ENCODE measurements at regions not wholly inside any gene's neighbourhood (a gene's known extent, or its start where the extent isn't known, plus 50 kb on each side); places are given as distances from the start of the nearest gene placed in this dataset.

GRCh38 chr10:27449571-27449970, 54.5 kb upstream of the RAB18 start:
- WGBS, result 66% methylated on average over 4 of the region's 4 CpGs
- Histone ChIP-seq H3K27me3 (ENCODE audit: control insufficient read depth in 4 of 4, insufficient read depth in 4 of 4, low read length in 3 of 4) (no peaks in the 10 kb centered on the region), H3K4me1 (ENCODE audit: control insufficient read depth in 4 of 4, insufficient read depth in 4 of 4, low read length in 3 of 4) (no peaks in the 10 kb centered on the region), H3K27ac (ENCODE audit: low read depth in 1 of 2, low read length in 2 of 2) (no peak overlapping the region), H3K4me3 (ENCODE audit: low read depth in 1 of 3, low read length in 3 of 3) (no peak overlapping the region), H3K9me3 (ENCODE audit: control insufficient read depth in 4 of 4, low read length in 3 of 4) (no peaks in the 10 kb centered on the region), H3K9ac (ENCODE audit: low read depth in 1 of 2, low read length in 2 of 2) (no peak overlapping the region), H3K36me3 (ENCODE audit: control insufficient read depth in 4 of 4, insufficient read depth in 3 of 4, low read depth in 1 of 4, low read length in 3 of 4) (no peaks in the 10 kb centered on the region)
- DNase-seq (ENCODE audit: low spot score), result no peak
- TF ChIP-seq TAF1 (conservative IDR thresholded peaks at IDR 0.05) (no peak), MAX (IDR thresholded peaks at IDR 0.05) (no peak), EGR1 (IDR thresholded peaks at IDR 0.05; ENCODE audit: low read depth in 2 of 2) (no peak), FOXA1 (IDR thresholded peaks at IDR 0.05) (no peak), ZBTB33 (IDR thresholded peaks at IDR 0.05) (no peak), RAD21 (IDR thresholded peaks at IDR 0.05) (no peak), SP1 (IDR thresholded peaks at IDR 0.05) (no peak), GABPA (IDR thresholded peaks at IDR 0.05 in 1 of 2, conservative IDR thresholded peaks at IDR 0.05 in 1 of 2) (no peak), CTCF (IDR thresholded peaks at IDR 0.05; ENCODE audit: low read depth, low read length, missing input control) (no peak), JUND (IDR thresholded peaks at IDR 0.05) (no peak), NR2F2 (IDR thresholded peaks at IDR 0.05) (no peak), REST (IDR thresholded peaks at IDR 0.05) (no peak), RXRA (IDR thresholded peaks at IDR 0.05) (no peak)

GRCh38 chr10:27448921-27449320, 55.2 kb upstream of the RAB18 start:
- Histone ChIP-seq H3K36me3 (ENCODE audit: control insufficient read depth in 4 of 4, insufficient read depth in 3 of 4, low read depth in 1 of 4, low read length in 3 of 4) (no peaks in the 10 kb centered on the region), H3K27me3 (ENCODE audit: control insufficient read depth in 4 of 4, insufficient read depth in 4 of 4, low read length in 3 of 4) (no peaks in the 10 kb centered on the region), H3K9ac (ENCODE audit: low read depth in 1 of 2, low read length in 2 of 2) (no peak overlapping the region), H3K4me1 (ENCODE audit: control insufficient read depth in 4 of 4, insufficient read depth in 4 of 4, low read length in 3 of 4) (no peaks in the 10 kb centered on the region), H3K9me3 (ENCODE audit: control insufficient read depth in 4 of 4, low read length in 3 of 4) (no peaks in the 10 kb centered on the region), H3K4me3 (ENCODE audit: low read depth in 1 of 3, low read length in 3 of 3) (no peak overlapping the region), H3K27ac (ENCODE audit: low read depth in 1 of 2, low read length in 2 of 2) (no peak overlapping the region)
- DNase-seq (ENCODE audit: low spot score), result no peak
- TF ChIP-seq RAD21 (IDR thresholded peaks at IDR 0.05) (no peak), TAF1 (conservative IDR thresholded peaks at IDR 0.05) (no peak), CTCF (IDR thresholded peaks at IDR 0.05; ENCODE audit: low read depth, low read length, missing input control) (no peak), NR2F2 (IDR thresholded peaks at IDR 0.05) (no peak), SP1 (IDR thresholded peaks at IDR 0.05) (no peak), FOXA2 (IDR thresholded peaks at IDR 0.05) (no peak), MAX (IDR thresholded peaks at IDR 0.05) (no peak), ATF3 (IDR thresholded peaks at IDR 0.05) (no peak), GABPA (IDR thresholded peaks at IDR 0.05 in 1 of 2, conservative IDR thresholded peaks at IDR 0.05 in 1 of 2) (no peak), EGR1 (IDR thresholded peaks at IDR 0.05; ENCODE audit: low read depth in 2 of 2) (no peak)
- 81% methylated on average over 2 of the region's 2 CpGs for WGBS

Measured in liver (tissue), 8 donors.